Fibroblast of lung (primary cell): ENCODE measurements at regions not wholly inside any gene's neighbourhood (a gene's known extent, or its start where the extent isn't known, plus 50 kb on each side); places are given as distances from the start of the nearest gene placed in this dataset.

Experiments
- EZH2 ChIP-seq: IDR thresholded peaks from 2 replicates; pipeline ENCODE4 v1.5.1; 2012; ENCODE audit warnings: low read length, control low read depth, mild to moderate bottlenecking; ENCODE audit errors: missing control alignments
- TF ChIP-seq, protein P1 (sequence below), 2 donors: IDR thresholded peaks in 1 of 2; conservative IDR thresholded peaks in 1 of 2; 1 replicate in 1 of 2; 2 replicates in 1 of 2; pipeline ENCODE4 v1.5.1; 2011 to 2012; ENCODE audit warnings: low read length in 2 of 2, control low read depth in 1 of 2, inconsistent platforms in 1 of 2, low read depth in 1 of 2, mild to moderate bottlenecking in 1 of 2

GRCh38 chr9:22739712-22740111 lies 293.1 kb downstream of the DMRTA1 start:
- TF ChIP-seq, protein P1, sequence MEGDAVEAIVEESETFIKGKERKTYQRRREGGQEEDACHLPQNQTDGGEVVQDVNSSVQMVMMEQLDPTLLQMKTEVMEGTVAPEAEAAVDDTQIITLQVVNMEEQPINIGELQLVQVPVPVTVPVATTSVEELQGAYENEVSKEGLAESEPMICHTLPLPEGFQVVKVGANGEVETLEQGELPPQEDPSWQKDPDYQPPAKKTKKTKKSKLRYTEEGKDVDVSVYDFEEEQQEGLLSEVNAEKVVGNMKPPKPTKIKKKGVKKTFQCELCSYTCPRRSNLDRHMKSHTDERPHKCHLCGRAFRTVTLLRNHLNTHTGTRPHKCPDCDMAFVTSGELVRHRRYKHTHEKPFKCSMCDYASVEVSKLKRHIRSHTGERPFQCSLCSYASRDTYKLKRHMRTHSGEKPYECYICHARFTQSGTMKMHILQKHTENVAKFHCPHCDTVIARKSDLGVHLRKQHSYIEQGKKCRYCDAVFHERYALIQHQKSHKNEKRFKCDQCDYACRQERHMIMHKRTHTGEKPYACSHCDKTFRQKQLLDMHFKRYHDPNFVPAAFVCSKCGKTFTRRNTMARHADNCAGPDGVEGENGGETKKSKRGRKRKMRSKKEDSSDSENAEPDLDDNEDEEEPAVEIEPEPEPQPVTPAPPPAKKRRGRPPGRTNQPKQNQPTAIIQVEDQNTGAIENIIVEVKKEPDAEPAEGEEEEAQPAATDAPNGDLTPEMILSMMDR (conservative IDR thresholded peaks at IDR 0.05 in 1 of 2, IDR thresholded peaks at IDR 0.05 in 1 of 2; ENCODE audit: low read depth in 1 of 2, low read length in 2 of 2): no peak
- no peak for TF ChIP-seq EZH2
